ENCODE measurements at regions not wholly inside any gene's neighbourhood (a gene's known extent, or its start where the extent isn't known, plus 50 kb on each side); places are given as distances from the start of the nearest gene placed in this dataset.

- H3K9me3 ChIP-seq (ENCODE audit: control insufficient read depth in 1 of 2, low read length in 2 of 2): no peaks in the 10 kb centered on the region
- no peak for DNase-seq
- no peaks in the 10 kb centered on the region for H3K27me3 ChIP-seq (ENCODE audit: insufficient read depth, low read length)
- POLR2A ChIA-PET (ENCODE audit: partially characterized antibody): no interaction called here
- H3K4me3 ChIP-seq (ENCODE audit: low read length in 2 of 2): no peak overlapping the region
- H3K4me1 Mint-ChIP-seq: no peaks in the 10 kb centered on the region
- H3K36me3 Mint-ChIP-seq: no peaks in the 10 kb centered on the region
- no peak overlapping the region for H3K4me3 Mint-ChIP-seq
- intact Hi-C loops (cut with micrococcal nuclease): no loop called here
- peaks cover 0 to 9% of the 10 kb centered on the region in 2 donors for H3K27me3 Mint-ChIP-seq
- H3K9me3 Mint-ChIP-seq: peaks cover 0 to 6% (median 4%) of the 10 kb centered on the region in 8 donors
- H3K36me3 ChIP-seq (ENCODE audit: insufficient read depth, low read length): no peaks in the 10 kb centered on the region
- H3K27ac Mint-ChIP-seq: no peak overlapping the region
- no peaks in the 10 kb centered on the region for H3K4me1 ChIP-seq (ENCODE audit: insufficient read depth, low read length)
- CTCF ChIA-PET (ENCODE audit: partially characterized antibody): interaction anchor here (0.6 kb wide), 1 partner anchor 21 kb away, joined by 3 read pairs; no protein-coding TSS in a partner anchor
- no peak overlapping the region for H3K27ac ChIP-seq (ENCODE audit: low read depth, low read length)
Observed at GRCh38 chr10:28774051-28774995, 97.0 kb downstream of the BAMBI start.

- Mint-ChIP-seq H3K4me3 (no peak overlapping the region), H3K27ac (no peak overlapping the region), H3K4me1 (no peaks in the 10 kb centered on the region), H3K9me3 (peaks cover 0 to 4% (median 3%) of the 10 kb centered on the region in 8 donors), H3K36me3 (no peaks in the 10 kb centered on the region), H3K27me3 (peaks cover 1 to 7% of the 10 kb centered on the region in 2 donors)
- no peaks in the 10 kb centered on the region for H3K9me3 ChIP-seq (ENCODE audit: control insufficient read depth in 1 of 2, low read length in 2 of 2)
- no peak overlapping the region for H3K4me3 ChIP-seq (ENCODE audit: low read length in 2 of 2)
- H3K27me3 ChIP-seq (ENCODE audit: insufficient read depth, low read length): no peaks in the 10 kb centered on the region
- POLR2A ChIA-PET (ENCODE audit: partially characterized antibody): no interaction called here
- no peaks in the 10 kb centered on the region for H3K36me3 ChIP-seq (ENCODE audit: insufficient read depth, low read length)
- intact Hi-C loops (cut with micrococcal nuclease): no loop called here
- no peak for DNase-seq
- H3K27ac ChIP-seq (ENCODE audit: low read depth, low read length): no peak overlapping the region
- no peaks in the 10 kb centered on the region for H3K4me1 ChIP-seq (ENCODE audit: insufficient read depth, low read length)
- CTCF ChIA-PET (ENCODE audit: partially characterized antibody): no interaction called here
Observed at GRCh38 chr10:28775773-28776172, 98.5 kb downstream of the BAMBI start.

DNA sequence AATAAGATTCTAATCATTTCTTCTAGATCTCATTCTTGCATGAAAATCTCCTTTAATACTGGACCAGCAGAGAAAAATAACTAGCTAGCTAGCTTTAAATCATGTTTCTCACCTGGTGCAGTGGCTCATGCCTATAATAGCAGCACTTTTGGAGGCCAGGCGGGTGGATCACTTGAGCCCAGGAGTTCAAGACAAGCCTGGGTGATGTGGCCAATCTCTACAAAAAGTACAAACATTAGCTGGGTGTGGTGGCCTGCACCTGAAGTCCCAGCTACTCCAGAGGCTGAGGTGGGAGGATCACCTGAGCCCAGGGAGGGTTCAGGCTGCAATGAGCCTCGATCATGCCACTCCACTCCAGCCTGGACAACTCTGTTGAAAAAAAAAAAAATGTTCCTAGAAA, 99.2 kb downstream of the BAMBI start:
- no peak overlapping the region for H3K27ac Mint-ChIP-seq
- peaks cover 1 to 7% of the 10 kb centered on the region in 2 donors for H3K27me3 Mint-ChIP-seq
- no peak for DNase-seq
- Histone ChIP-seq H3K36me3 (ENCODE audit: insufficient read depth, low read length) (no peaks in the 10 kb centered on the region), H3K27ac (ENCODE audit: low read depth, low read length) (no peak overlapping the region), H3K27me3 (ENCODE audit: insufficient read depth, low read length) (no peaks in the 10 kb centered on the region), H3K4me1 (ENCODE audit: insufficient read depth, low read length) (no peaks in the 10 kb centered on the region), H3K4me3 (ENCODE audit: low read length in 2 of 2) (no peak overlapping the region), H3K9me3 (ENCODE audit: control insufficient read depth in 1 of 2, low read length in 2 of 2) (no peaks in the 10 kb centered on the region)
- ChIA-PET POLR2A (ENCODE audit: partially characterized antibody) (no interaction called here), CTCF (ENCODE audit: partially characterized antibody) (no interaction called here)
- peaks cover 0 to 5% (median 1%) of the 10 kb centered on the region in 8 donors for H3K9me3 Mint-ChIP-seq
- no peaks in the 10 kb centered on the region for H3K36me3 Mint-ChIP-seq
- H3K4me1 Mint-ChIP-seq: no peaks in the 10 kb centered on the region
- H3K4me3 Mint-ChIP-seq: no peak overlapping the region
- intact Hi-C loops (cut with micrococcal nuclease): no loop called here

DNA sequence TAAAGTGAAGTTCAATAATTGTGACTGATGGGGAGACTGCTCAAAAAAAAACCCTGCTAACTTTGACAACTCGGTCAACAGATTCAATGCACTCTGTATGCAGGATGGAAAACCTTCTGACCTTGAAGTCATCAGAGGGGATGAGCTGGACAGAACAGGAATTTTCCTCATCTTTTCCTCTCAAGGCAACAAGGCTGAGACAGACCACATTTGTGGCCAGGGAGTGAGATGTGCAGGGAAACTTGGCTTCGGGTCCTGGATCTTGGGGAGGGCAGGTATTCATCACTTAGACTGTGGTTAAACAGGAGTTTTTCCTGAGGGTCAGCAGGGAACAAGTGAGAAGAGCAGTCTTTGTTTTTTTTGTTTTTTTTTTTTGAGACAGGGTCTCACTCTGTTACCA, 100.6 kb downstream of the BAMBI start:
- H3K36me3 ChIP-seq (ENCODE audit: insufficient read depth, low read length): no peaks in the 10 kb centered on the region
- H3K27me3 ChIP-seq (ENCODE audit: insufficient read depth, low read length): no peaks in the 10 kb centered on the region
- intact Hi-C loops (cut with micrococcal nuclease): no loop called here
- no peaks in the 10 kb centered on the region for H3K9me3 ChIP-seq (ENCODE audit: control insufficient read depth in 1 of 2, low read length in 2 of 2)
- H3K9me3 Mint-ChIP-seq: peaks cover 0 to 5% (median 0%) of the 10 kb centered on the region in 8 donors
- ChIA-PET CTCF (ENCODE audit: partially characterized antibody) (no interaction called here), POLR2A (ENCODE audit: partially characterized antibody) (no interaction called here)
- peaks cover 1 to 4% of the 10 kb centered on the region in 2 donors for H3K27me3 Mint-ChIP-seq
- DNase-seq: no peak
- no peak overlapping the region for H3K4me3 Mint-ChIP-seq
- no peaks in the 10 kb centered on the region for H3K4me1 Mint-ChIP-seq
- H3K36me3 Mint-ChIP-seq: no peaks in the 10 kb centered on the region
- no peak overlapping the region for H3K27ac Mint-ChIP-seq
- H3K27ac ChIP-seq (ENCODE audit: low read depth, low read length): no peak overlapping the region
- no peaks in the 10 kb centered on the region for H3K4me1 ChIP-seq (ENCODE audit: insufficient read depth, low read length)
- no peak overlapping the region for H3K4me3 ChIP-seq (ENCODE audit: low read length in 2 of 2)

DNA sequence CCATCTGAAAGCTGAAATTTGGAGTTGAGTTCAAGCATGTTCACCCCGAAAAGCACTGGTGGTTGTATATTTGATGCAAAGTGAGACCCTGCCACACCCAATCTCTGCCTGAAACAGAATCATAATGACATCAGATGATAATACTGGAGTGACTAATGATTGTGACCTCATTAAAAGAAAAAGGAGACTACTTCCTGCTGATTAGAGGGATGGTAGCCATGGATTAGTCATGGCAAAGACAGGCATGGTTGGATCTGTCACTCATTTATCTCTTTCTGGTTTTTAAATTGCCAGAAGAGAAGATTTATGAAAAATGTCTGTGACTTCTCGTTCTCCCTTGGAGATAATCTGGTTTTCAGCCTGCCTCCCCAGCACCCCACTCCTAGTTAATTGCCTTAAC, 101.2 kb downstream of the BAMBI start:
- H3K4me3 ChIP-seq (ENCODE audit: low read length in 2 of 2): no peak overlapping the region
- H3K27me3 ChIP-seq (ENCODE audit: insufficient read depth, low read length): no peaks in the 10 kb centered on the region
- no peak overlapping the region for H3K27ac ChIP-seq (ENCODE audit: low read depth, low read length)
- Mint-ChIP-seq H3K4me3 (no peak overlapping the region), H3K36me3 (no peaks in the 10 kb centered on the region), H3K4me1 (no peaks in the 10 kb centered on the region), H3K9me3 (peaks cover 0 to 4% (median 0%) of the 10 kb centered on the region in 8 donors), H3K27me3 (peaks cover 1 to 3% of the 10 kb centered on the region in 2 donors), H3K27ac (no peak overlapping the region)
- ChIA-PET POLR2A (ENCODE audit: partially characterized antibody) (no interaction called here), CTCF (ENCODE audit: partially characterized antibody) (no interaction called here)
- H3K36me3 ChIP-seq (ENCODE audit: insufficient read depth, low read length): no peaks in the 10 kb centered on the region
- H3K9me3 ChIP-seq (ENCODE audit: control insufficient read depth in 1 of 2, low read length in 2 of 2): no peaks in the 10 kb centered on the region
- H3K4me1 ChIP-seq (ENCODE audit: insufficient read depth, low read length): no peaks in the 10 kb centered on the region
- intact Hi-C loops (cut with micrococcal nuclease): no loop called here
- DNase-seq: no peak

GRCh38 chr10:28781296-28781695, 104.0 kb downstream of the BAMBI start:
- H3K9me3 Mint-ChIP-seq: peaks cover 0 to 1% (median 0%) of the 10 kb centered on the region in 8 donors
- CTCF ChIA-PET (ENCODE audit: partially characterized antibody): no interaction called here
- no peaks in the 10 kb centered on the region for H3K27me3 ChIP-seq (ENCODE audit: insufficient read depth, low read length)

GRCh38 chr10:28783087-28783486, 105.8 kb downstream of the BAMBI start:
- Histone ChIP-seq H3K4me3 (ENCODE audit: low read length in 2 of 2) (no peak overlapping the region), H3K36me3 (ENCODE audit: insufficient read depth, low read length) (no peaks in the 10 kb centered on the region), H3K4me1 (ENCODE audit: insufficient read depth, low read length) (no peaks in the 10 kb centered on the region), H3K27me3 (ENCODE audit: insufficient read depth, low read length) (no peaks in the 10 kb centered on the region), H3K27ac (ENCODE audit: low read depth, low read length) (no peak overlapping the region), H3K9me3 (ENCODE audit: control insufficient read depth in 1 of 2, low read length in 2 of 2) (no peaks in the 10 kb centered on the region)
- H3K4me1 Mint-ChIP-seq: no peaks in the 10 kb centered on the region
- no peak for DNase-seq
- ChIA-PET POLR2A (ENCODE audit: partially characterized antibody) (no interaction called here), CTCF (ENCODE audit: partially characterized antibody) (no interaction called here)
- peaks cover 1 to 2% of the 10 kb centered on the region in 2 donors for H3K27me3 Mint-ChIP-seq
- H3K9me3 Mint-ChIP-seq: peaks cover 0 to 1% (median 0%) of the 10 kb centered on the region in 8 donors
- no peaks in the 10 kb centered on the region for H3K36me3 Mint-ChIP-seq
- H3K27ac Mint-ChIP-seq: no peak overlapping the region
- H3K4me3 Mint-ChIP-seq: no peak overlapping the region
- intact Hi-C loops (cut with micrococcal nuclease): no loop called here

More at GRCh38 chr10:28781296-28781695, 104.0 kb downstream of the BAMBI start:
- Histone ChIP-seq H3K4me3 (ENCODE audit: low read length in 2 of 2) (no peak overlapping the region), H3K27ac (ENCODE audit: low read depth, low read length) (no peak overlapping the region), H3K36me3 (ENCODE audit: insufficient read depth, low read length) (no peaks in the 10 kb centered on the region), H3K9me3 (ENCODE audit: control insufficient read depth in 1 of 2, low read length in 2 of 2) (no peaks in the 10 kb centered on the region), H3K4me1 (ENCODE audit: insufficient read depth, low read length) (no peaks in the 10 kb centered on the region)
- POLR2A ChIA-PET (ENCODE audit: partially characterized antibody): no interaction called here
- no peaks in the 10 kb centered on the region for H3K36me3 Mint-ChIP-seq
- DNase-seq: no peak
- H3K27me3 Mint-ChIP-seq: peaks cover 1% of the 10 kb centered on the region in 2 donors
- no peak overlapping the region for H3K4me3 Mint-ChIP-seq
- intact Hi-C loops (cut with micrococcal nuclease): no loop called here
- H3K4me1 Mint-ChIP-seq: no peaks in the 10 kb centered on the region
- H3K27ac Mint-ChIP-seq: no peak overlapping the region

All from CD4-positive, alpha-beta memory T cell (primary cell).